Central memory CD4-positive, alpha-beta T cell (primary cell): ENCODE measurements at regions not wholly inside any gene's neighbourhood (a gene's known extent, or its start where the extent isn't known, plus 50 kb on each side); places are given as distances from the start of the nearest gene placed in this dataset.
A peak's percentile ranks its signal among the peaks of the same experiment; 100 is the strongest.
"Not testable (repeated sequence)": the region's sequence is repeated elsewhere in the genome, so short reads cannot be mapped to it uniquely, and the experiment has no call there.

Experiments used
- DNase-seq: peaks from one replicate; pipeline ENCODE4 v3.0.0; 2022

DNA sequence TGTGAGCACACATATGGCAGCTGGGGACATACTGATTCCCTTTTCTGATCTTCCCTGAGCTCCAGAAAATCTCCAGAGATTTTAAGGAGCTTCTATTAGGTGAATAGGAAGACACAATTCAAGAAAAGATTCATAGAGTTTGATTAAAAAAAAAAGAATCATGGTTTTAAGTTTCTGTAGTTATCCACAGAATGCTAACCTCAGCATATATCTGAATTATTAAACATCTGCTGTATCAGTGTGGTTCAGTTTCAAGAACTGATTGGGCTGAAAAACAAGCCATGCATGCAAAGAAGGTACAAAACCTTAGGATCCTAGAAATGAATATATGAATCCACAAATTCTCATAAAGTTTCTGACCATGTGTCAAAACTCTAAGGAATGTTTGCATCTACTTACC is 94.1 kb upstream of the ZNF438 start:
- DNase-seq: no peak

- no peak for DNase-seq
Observed at GRCh38 chr10:31126593-31126992, 94.9 kb upstream of the ZNF438 start.

GRCh38 chr10:31128536-31128935 is 96.9 kb upstream of the ZNF438 start:
- no peak for DNase-seq

DNA sequence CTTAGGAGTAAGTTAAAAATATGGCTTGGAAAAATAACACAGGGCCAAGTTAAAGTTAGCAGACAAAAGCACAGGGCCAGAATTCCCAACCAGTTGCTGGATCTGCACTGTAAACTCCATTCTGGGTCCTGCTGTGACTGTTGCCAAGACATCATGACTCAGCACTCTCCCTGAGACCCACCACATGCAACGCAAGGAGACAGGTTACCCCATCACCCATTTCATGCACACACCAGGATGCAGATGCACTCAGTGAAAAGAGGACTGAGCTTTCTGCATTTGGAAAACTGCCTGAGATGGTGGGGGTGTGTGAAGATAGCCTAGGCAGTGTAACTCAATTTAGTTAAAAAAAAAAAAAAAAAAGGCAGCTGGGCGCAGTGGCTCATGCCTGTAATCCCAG is 97.6 kb upstream of the ZNF438 start:
- DNase-seq: no peak

- DNase-seq: no peak
Observed at GRCh38 chr10:31129880-31130405, 98.3 kb upstream of the ZNF438 start.

GRCh38 chr10:31130406-31130805 is 98.7 kb upstream of the ZNF438 start:
- no peak for DNase-seq

DNA sequence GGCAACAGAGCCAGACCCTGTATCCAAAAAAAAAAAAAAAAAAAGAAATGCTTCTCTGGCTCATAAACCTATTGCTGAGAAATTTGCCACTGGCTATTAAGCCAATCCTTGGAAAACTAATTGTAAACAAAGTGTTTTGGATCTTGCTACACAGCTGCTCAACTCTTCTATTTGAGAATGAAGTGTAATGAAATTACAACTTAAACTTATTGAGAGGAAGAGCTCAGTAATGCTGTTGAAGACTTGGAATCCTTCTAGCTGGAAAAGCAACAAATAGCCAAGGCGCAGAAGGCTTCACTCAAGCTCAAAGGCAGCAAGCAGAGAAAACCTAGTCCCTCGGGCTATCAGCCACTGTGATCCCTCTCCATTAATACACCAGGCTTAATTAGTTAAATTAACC is 99.6 kb upstream of the ZNF438 start:
- DNase-seq: no peak

- no peak for DNase-seq
Observed at GRCh38 chr10:31132681-31133244, 101.1 kb upstream of the ZNF438 start.

- DNase-seq: no peak
Observed at GRCh38 chr10:31133251-31133791, 101.7 kb upstream of the ZNF438 start.

DNA sequence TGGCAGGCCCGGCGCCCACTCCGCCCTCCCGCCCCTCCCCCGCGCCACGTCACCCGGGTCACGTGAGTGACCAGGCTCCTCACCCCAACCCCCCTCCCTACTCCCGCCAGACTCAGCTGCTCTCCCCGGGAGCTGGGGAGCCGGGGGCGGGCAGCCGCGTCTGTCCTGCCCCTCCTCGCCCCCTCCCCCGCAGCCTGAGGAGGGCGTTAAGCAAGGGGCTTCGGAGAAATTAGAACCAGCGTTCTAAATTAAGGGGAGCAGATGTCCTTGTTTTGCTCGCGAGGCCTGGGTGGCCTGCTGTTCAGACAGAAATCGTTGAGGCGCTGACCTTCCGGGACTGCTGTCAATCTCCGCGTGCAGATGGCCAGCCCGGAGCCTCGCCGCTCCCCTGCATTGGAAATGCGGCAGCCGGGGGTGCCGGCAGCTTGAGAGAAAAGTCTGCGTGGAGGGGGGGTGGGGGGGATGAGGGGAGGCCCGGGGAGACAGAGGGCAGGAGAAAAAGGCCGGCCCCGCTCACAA is 102.2 kb upstream of the ZNF438 start:
- peak; percentile 36 for DNase-seq

- no peak for DNase-seq
Observed at GRCh38 chr10:31134311-31134952, 102.8 kb upstream of the ZNF438 start.

DNA sequence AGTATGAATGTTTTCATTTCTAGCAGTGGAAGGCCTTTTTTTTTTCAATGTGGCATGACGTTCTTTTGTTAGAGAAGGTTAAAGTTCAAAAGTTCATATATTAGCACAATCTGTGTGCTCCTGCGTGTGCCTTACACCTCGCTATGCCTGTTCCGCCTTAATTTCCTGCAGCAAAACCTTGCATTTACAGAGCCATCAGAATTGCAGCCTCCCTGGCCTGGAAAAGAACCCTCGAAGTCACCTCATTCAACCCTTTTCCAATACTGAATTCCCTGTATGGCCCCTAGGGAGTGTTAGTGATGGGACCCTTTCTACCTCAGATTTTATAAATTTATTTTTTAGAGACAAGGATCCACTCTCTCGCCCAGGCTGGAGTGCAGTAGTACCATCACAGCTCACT is 103.5 kb upstream of the ZNF438 start:
- DNase-seq: no peak

DNA sequence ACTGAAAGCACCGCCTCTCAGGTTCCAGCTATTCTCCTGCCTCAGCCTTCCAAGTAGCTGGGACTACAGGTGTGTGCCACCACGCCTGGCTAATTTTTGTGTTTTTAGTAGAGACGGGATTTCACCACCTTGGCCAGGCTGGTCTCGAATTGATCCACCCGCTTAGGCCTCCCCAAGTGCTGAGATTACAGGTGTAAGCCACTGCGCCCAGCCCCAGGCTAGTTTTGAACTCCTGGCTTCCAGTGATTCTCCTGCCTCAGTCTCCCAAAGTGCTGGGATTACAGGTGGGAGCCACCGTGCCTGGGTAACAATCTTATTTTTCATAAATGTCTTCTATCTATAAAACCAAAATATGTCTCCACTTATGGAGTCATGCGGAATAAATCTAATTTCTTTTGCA is 104.1 kb upstream of the ZNF438 start:
- DNase-seq: not testable (repeated sequence)

- DNase-seq: no peak
Observed at GRCh38 chr10:31136386-31136785, 104.7 kb upstream of the ZNF438 start.

DNA sequence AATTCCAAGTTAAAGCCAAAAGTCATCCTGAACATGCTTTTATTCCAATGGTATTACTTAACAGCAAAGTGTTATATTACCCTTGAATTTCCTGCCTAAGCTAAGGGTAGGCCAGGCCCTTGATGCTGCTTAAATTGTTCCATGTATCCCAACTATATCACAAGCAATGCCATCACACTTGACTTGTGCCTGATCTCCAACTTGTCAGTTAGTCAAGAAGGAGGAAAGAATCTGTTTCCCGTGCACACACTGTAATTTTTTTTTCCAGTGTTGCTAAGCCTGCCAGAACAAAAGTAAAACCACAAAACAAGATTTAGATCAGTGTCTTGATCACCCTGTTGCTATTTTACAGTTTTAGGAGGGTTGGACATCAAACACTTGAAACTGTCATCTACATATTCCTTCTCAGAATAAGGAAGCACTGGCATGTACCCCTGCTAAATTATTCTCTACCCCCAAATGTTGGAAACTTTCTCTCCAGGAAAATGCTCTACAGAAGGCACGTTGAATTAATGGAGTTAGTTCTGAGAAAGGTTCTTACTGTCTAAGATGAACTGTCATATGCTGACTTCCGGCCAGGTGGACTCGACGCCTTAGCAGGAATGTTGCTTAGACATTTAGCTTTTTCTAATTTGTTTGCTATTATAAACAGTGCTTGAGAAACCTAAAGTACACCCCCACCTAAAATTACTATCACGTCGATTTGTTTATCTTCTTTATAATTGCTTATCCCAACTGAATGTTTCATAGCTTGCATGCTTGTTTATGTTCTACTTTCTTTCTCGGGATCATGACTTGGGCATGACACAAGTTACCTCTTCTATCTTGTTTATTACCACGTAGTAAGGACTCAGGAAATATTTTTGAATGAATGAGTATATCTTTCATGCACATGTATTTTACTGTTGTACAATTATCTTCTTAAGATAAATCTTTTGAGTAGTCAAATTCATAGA is 105.5 kb upstream of the ZNF438 start:
- peak; percentile 12 for DNase-seq

DNA sequence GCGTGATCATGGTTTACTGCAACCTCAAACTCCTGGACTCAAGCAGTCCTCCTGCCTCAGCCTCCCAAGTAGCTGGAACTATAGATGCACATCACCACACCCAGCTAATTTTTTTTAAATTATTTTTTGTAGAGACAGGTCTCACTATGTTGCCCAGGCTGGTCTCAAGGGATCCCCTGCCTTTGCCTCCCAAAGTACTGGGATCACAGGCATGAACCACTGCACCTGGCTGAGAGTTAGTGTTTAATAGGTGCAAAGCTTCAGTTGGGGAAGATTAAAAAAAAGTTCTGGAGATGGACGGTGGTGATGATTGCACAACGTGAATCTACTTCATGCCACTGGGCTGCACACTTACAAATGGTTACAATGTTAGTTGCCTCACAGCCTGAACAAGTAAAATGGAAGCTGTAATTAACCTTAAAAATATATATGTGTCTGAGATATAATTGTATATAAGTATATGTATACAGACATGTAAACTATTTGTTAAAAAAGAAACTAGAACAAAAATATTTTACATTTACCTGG is 106.4 kb upstream of the ZNF438 start:
- no peak for DNase-seq

DNA sequence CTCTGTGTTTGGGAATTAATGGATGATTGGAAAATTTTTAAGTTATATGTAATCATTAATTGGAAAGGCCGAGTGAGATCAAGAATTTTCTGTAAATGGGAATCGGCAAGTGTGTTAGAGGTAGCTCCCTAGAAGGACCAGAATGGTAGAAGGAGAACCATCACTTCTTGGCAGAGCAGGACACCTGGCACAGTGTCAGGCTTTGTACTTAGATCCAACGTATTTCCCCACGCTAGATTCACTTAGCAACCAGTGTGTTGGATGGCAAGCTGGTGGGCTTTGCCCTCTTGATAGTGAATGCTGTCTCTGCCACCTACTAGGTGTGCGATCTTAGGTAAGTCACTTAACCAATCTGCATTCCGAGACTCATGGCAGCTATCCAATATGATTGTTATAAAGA is 107.8 kb upstream of the ZNF438 start:
- no peak for DNase-seq

- DNase-seq: no peak
Observed at GRCh38 chr10:31140716-31141115, 109.1 kb upstream of the ZNF438 start.

DNA sequence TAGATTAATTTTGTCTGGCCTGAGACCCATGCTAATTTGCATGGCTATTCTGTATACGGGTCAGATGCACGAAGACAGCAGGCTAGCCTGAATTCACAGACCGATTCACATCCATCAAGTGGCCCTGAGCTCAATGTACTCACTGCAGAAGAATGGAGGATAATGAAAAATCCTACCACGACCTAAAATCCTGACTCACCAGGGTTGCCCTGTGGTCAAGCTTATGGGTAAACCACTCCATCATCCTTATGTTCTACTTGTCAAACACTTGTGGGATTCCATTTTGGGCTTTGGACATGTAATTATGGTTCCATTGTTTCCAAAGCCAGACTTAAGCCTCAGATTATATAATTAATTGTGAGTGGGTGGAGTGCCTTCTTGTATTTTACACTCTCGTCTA is 110.4 kb upstream of the ZNF438 start:
- no peak for DNase-seq

GRCh38 chr10:31143331-31143935 is 111.8 kb upstream of the ZNF438 start:
- DNase-seq: no peak

GRCh38 chr10:31145986-31146385 is 114.3 kb upstream of the ZNF438 start:
- DNase-seq: no peak

DNA sequence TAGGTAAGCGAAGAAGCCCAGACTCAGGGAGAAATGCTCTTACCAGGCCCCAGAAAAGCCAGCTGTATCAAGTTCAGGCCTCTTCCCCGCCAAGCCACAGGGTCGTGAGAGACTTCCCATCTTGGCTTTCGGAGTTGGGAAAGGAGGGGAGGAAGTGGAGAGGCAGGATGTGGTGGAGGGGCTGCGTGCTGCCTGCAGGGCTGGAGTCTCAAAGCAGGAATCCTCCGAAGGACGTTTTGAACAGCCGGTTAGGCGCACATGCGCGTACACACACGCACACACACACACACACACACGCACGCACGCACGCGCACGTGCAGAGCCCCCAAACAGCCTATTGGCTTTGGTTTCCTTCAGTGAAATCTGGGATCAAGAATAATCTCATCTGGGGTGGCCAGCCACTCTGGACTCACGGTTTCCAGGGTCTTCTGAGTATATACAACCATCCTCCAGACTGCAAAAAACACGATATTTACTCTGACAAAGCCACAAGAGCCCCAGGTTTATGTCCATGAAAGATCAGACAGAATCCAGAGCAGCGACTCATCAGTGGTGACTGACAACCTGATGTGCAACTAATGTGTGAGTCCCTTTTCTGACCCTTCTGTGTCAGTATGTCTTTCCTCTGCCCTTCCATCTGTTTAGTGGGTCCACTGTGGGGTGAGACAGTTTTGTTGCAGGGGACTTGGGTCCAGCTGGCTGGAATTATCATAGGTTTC is 115.0 kb upstream of the ZNF438 start:
- DNase-seq: no peak
